IMR-90 (cell line): ENCODE measurements at regions not wholly inside any gene's neighbourhood (a gene's known extent, or its start where the extent isn't known, plus 50 kb on each side); places are given as distances from the start of the nearest gene placed in this dataset.

Source experiments
- SMC3 ChIP-seq: fragments of 150-350 bp; IDR thresholded peaks from 2 replicates; pipeline ENCODE4 v1.6.1; 2016; ENCODE audit warnings: low read depth, mild to moderate bottlenecking, antibody characterized with exemption, low read length, moderate library complexity
- TF ChIP-seq, protein P1 (sequence below): conservative IDR thresholded peaks from 2 replicates; pipeline ENCODE4 v1.5.1; 2012; ENCODE audit warnings: mild to moderate bottlenecking, low read depth, low read length, improper control_type of control experiment

GRCh38 chr2:150188177-150188576 is 299.3 kb downstream of the RND3 start:
- TF ChIP-seq SMC3, result no peak
- TF ChIP-seq, protein P1, sequence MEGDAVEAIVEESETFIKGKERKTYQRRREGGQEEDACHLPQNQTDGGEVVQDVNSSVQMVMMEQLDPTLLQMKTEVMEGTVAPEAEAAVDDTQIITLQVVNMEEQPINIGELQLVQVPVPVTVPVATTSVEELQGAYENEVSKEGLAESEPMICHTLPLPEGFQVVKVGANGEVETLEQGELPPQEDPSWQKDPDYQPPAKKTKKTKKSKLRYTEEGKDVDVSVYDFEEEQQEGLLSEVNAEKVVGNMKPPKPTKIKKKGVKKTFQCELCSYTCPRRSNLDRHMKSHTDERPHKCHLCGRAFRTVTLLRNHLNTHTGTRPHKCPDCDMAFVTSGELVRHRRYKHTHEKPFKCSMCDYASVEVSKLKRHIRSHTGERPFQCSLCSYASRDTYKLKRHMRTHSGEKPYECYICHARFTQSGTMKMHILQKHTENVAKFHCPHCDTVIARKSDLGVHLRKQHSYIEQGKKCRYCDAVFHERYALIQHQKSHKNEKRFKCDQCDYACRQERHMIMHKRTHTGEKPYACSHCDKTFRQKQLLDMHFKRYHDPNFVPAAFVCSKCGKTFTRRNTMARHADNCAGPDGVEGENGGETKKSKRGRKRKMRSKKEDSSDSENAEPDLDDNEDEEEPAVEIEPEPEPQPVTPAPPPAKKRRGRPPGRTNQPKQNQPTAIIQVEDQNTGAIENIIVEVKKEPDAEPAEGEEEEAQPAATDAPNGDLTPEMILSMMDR, result no peak
